GM18951 (cell line): ENCODE measurements at regions not wholly inside any gene's neighbourhood (a gene's known extent, or its start where the extent isn't known, plus 50 kb on each side); places are given as distances from the start of the nearest gene placed in this dataset.

Experiments used
- POLR2A ChIP-seq: IDR thresholded peaks from 4 replicates; pipeline ENCODE4 v1.6.1; 2011; ENCODE audit warnings: mild to moderate bottlenecking; ENCODE audit not compliant: insufficient read length, insufficient read depth; ENCODE audit errors: extremely low read depth
- in situ Hi-C: fragments of 300-500 bp; cut with MboI; formaldehyde crosslinking; loops from one replicate; pipeline ENCODE4 v1.12.0; 2022; ENCODE audit warnings: low sequenced_read_pairs, mixed read lengths, inconsistent platforms; ENCODE audit not compliant: unreplicated experiment

DNA sequence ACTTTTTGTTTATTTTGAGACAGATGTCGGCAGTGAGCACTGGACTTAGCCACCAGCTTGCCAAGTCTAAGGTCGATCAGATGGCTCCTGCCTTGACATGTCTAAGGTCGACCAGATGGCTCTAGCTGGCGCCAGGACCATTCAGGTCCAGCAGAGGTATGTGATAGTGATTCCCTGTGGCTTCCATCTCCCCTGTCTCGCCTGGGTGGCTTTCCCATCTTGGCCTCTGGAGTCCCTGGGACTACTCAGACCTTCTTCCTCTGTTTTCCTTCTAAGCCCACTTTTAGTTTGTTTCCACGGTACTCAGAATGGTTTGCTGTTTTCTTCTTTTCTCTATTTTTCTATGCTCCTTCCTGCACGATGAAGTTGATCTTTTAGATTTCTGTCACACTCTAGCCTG is 1435.7 kb downstream of the UQCRFS1 start:
- in situ Hi-C loops: loop anchor here (25.0 kb wide), 1 partner anchor 1935 kb away; the partner anchor contains the start of gene C19orf12

DNA sequence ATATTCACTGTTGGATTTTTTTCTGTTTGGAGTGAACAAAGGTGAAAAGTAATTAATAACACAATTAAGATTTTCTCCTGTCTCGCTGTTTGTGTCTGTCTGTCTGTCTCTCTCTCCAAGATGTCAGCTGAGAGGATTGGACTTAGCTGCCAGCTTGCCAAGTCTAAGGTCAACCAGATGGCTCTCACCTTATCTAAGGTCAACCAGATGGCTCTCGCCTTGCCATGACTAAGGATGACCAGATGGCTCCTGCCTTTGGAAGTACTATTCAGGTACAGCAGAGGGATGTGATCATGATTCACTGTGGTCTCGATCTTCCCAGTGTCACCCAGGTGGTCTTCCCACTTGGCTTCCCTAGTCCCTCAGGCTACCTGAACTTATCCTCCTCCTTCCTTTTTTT is 1436.4 kb downstream of the UQCRFS1 start:
- no peak for TF ChIP-seq POLR2A
- in situ Hi-C loops: loop anchor here (25.0 kb wide), 1 partner anchor 1936 kb away; the partner anchor contains the start of gene C19orf12

More for the DNA sequence above, 1435.7 kb downstream of the UQCRFS1 start:
- TF ChIP-seq POLR2A: no peak

DNA sequence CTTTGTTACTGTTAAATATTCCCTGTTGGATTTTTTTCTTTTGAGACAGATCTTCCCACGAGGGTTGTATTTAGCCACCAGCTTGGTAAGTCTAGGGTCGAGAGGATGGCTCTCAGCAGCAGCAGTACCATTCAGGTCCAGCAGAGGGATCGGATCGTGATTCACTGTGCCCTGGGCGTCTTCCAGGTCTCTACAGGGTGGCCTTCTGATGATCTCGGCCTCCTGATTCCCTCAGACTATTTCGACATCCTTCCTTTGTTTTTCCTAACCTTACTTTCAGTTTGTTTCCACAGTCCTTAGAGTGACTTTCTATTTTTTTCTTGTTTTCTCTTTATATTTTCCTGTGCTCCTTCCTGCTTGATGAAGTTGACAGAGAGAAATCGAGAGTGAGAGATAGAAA is 1436.9 kb downstream of the UQCRFS1 start:
- TF ChIP-seq POLR2A: no peak
- in situ Hi-C loops: loop anchor here (25.0 kb wide), 1 partner anchor 1936 kb away; the partner anchor contains the start of gene C19orf12

DNA sequence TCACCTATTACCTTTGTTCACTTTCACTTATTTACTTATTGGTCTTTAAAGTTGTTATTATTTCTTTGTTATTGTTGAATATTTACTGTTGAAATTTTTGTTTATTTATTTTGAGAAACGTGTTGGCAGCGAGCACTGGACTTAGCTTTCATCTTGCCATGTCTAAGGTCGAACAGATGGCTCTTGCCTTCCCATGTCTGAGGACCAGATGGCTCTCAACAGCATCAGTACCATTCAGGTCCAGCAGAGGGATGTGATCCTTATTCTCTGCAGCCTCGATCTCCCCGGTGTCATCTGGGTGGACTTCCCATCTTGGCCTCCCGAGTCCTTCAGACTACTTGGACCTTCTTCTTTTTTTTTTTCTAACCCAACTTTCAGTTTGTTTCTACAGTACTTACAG is 1437.6 kb downstream of the UQCRFS1 start:
- no peak for TF ChIP-seq POLR2A
- in situ Hi-C loops: loop anchor here (25.0 kb wide), 1 partner anchor 1937 kb away; the partner anchor contains the start of gene C19orf12

DNA sequence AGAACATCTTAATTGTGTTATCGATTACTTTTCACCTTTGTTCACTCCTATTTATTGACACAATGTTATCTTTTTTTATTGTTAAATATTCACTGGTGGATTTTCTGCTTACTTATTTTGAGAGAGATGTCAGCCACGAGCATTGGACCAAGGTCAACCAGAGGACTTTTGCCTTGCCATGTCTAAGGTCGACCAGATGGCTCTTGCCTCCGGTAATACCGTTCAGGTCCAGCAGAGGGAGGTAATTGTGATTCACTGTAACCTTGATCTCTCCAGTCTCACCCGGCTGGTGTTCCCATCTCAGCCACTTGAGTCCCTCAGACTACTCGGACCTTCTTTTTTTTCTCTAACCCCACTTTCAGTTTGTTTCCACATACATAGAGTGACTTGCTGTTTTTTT is 1438.1 kb downstream of the UQCRFS1 start:
- in situ Hi-C loops: loop anchor here (25.0 kb wide), 1 partner anchor 1937 kb away; the partner anchor contains the start of gene C19orf12

DNA sequence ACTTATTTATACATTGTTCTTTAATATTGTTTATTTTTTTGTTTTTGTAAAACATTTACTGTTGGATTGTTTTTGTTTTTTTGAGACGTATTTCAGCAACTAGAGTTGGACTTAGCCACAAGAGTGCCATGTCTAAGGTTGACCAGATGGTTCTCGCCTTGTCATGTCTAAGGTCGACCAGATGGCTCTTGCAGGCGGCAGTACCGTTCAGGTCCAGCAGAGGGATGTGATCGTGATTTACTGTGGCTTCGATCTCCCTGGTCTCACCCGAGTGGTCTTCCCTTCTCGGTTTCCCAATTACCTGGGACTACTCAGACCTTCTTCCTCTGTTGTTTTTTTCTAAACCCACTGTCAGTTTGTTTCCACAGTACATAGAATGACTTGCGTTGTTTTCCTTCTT is 1438.6 kb downstream of the UQCRFS1 start:
- no peak for TF ChIP-seq POLR2A
- in situ Hi-C loops: no loop called here

More for the DNA sequence above, 1438.1 kb downstream of the UQCRFS1 start:
- no peak for TF ChIP-seq POLR2A

DNA sequence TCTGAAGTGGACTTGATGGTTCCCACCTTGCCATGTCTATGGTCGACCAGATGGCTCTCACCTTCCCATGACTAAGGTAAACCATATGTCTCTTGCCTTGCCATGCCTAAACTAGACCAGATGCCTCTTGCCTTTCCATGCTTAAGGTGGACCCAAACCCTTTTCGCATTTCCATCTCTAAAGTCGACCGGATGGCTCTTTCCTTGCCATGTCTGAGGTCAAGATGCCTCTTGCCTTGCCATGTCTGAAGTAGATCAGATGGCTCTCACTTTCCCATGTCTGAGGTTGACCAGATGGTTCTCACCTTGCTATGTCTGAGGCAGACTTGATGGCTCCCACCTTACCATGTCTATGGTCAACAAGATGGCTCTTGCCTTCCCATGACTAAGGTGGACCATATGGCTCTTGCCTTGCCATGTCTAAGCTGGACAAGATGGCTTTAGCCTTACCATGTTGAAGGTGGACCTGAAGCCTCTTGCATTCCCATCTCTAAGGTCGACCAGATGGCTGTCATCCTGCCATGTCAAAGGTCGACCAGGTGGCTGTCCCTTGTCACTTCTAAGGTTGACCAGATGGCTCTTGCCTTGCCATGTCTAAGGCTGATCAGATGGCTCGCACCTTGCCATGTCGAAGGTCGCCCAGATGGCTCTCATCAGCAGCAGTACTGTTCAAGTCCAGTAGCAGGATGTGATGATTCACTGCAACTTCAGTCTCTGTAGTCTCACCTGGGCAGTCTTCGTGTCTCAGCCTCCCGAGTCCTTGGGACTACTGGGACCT is 1439.4 kb downstream of the UQCRFS1 start:
- in situ Hi-C loops: no loop called here
- no peak for TF ChIP-seq POLR2A

DNA sequence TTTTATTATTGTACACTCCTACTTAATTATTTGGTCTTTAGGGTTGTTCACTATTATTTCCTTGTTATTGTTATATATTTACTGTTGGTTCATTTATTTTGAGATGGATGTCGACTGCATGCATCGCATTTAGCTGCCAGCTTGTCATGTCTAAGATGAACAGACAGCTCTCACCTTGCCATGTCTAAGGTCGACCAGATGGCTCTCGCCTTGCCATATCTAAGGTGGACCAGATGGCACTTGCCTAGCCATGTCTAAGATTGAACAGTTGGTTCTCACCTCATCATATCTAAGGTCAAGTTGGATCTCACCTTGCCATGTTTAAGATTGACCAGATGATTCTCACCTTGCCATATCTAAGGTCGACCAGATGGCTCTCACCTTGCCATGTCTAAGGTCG is 1440.9 kb downstream of the UQCRFS1 start:
- in situ Hi-C loops: no loop called here

GRCh38 chr19:27770095-27770494 is 1442.9 kb downstream of the UQCRFS1 start:
- in situ Hi-C loops: no loop called here
- TF ChIP-seq POLR2A: no peak

More for the DNA sequence above, 1440.9 kb downstream of the UQCRFS1 start:
- no peak for TF ChIP-seq POLR2A

DNA sequence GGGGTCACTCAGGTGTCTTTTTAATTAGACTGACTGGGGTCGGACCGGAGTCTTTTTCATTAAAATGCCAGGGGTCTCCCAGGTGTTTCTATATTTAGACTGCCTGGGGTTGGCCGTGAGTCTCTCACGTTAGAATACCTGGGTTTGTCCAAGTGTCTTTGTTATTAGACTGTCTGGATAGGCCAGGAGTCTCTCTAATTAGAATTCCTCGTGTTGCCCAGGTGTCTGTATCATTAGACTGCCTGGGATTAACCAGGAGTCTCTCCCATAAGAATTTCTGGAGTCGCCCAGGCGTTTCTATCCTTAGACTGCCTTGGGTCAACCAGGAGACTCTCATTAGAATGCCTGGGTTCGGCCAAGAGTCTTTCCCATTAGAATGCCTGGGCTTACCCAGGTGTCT is 1445.7 kb downstream of the UQCRFS1 start:
- in situ Hi-C loops: no loop called here
- no peak for TF ChIP-seq POLR2A

DNA sequence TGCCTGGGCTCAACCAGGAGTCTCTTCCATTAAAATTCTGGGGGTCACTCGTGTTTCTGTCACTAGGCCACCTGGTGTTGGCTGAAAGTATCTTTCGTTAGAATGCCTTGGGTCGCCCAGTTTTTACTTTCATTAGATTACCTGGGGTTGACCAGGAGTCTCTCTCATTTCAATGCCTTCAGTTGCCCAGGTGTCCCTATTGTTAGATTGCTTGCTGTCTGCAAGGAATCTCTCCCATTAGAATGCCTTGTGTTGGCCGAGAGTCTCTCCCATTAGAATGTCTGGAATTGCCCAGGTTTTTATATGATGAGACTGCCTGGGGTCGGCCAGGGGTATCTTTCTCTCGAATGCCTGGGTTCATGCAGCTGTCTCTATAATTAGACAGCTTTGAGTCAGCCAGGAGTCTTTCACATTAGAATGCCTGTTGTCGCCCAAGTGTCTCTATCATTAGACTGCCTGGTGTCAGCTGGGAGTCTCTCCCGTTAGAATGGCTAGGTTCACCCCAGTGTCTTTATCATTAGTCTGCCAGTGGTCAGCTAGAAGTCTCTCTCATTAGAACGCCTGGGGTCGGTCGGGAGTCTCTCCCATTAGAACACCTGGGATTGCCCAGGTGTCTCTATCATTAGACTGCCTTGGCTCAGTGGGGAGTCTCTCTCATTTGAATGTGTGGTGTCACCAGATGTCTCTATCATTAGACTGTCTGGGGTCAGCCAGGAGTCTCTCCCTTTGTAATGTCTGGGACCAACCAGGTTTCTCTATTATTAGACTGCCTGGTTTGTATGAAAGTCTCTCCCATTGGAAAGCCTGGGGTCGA is 1446.8 kb downstream of the UQCRFS1 start:
- TF ChIP-seq POLR2A: no peak
- in situ Hi-C loops: no loop called here

DNA sequence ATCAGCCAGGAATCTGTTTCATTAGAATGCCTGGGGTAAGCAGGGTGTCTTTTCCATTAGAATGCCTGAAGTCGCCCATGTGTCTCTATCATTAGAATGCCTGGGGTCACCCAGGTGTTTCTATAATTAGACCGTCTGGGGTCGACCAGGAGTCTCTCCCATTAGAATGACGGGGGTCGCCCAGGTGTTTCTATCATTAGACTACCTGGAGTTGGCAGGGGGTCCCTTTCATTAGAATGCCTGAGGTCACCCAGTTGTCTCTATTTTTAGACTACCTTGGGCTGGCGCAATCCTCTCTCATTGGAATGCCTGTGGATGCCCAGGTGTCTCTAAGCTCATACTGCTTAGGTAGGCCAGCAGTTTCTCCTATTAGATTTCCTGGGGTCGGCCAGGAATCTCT is 1447.6 kb downstream of the UQCRFS1 start:
- no peak for TF ChIP-seq POLR2A
- in situ Hi-C loops: no loop called here

GRCh38 chr19:27764186-27764804 is 1448.7 kb downstream of the UQCRFS1 start:
- in situ Hi-C loops: no loop called here
- TF ChIP-seq POLR2A: no peak
